Left lung (tissue), 4 donors: ENCODE measurements at regions not wholly inside any gene's neighbourhood (a gene's known extent, or its start where the extent isn't known, plus 50 kb on each side); places are given as distances from the start of the nearest gene placed in this dataset.
A peak's percentile ranks its signal among the peaks of the same experiment; 100 is the strongest.

Experiments
- ATAC-seq: fragments of 200-7000 bp; cut with Tn5 transposase; one replicate; pipeline ENCODE4 v1.9.1; 2020; ENCODE audit warnings: moderate library complexity
- DNase-seq, 4 donors: peaks; one replicate each; pipeline ENCODE4 v3.0.0-alpha.2; 2013 to 2020
- H3K27ac ChIP-seq, 2 donors: fragments of 200-600 bp; sonication (generic) in 1 of 2; one replicate each; pipeline versions ENCODE4 v1.5.0 to v1.8.0; 2020 to 2021
- H3K27me3 ChIP-seq, 2 donors: fragments of 200-600 bp; sonication (generic) in 1 of 2; one replicate each; pipeline versions ENCODE4 v1.5.0 to v1.8.0; 2020 to 2021
- H3K36me3 ChIP-seq, 2 donors: fragments of 200-600 bp; sonication (generic) in 1 of 2; one replicate each; pipeline versions ENCODE4 v1.5.0 to v1.8.0; 2020 to 2021
- H3K4me1 ChIP-seq, 2 donors: fragments of 200-600 bp; one replicate each; pipeline ENCODE4 v1.8.0; 2021
- H3K4me3 ChIP-seq, 2 donors: fragments of 200-600 bp; sonication (generic) in 1 of 2; one replicate each; pipeline versions ENCODE4 v1.5.0 to v1.8.0; 2020 to 2021; ENCODE audit warnings: mild to moderate bottlenecking in 1 of 2
- H3K9me3 ChIP-seq, 2 donors: fragments of 200-600 bp; sonication (generic) in 1 of 2; one replicate each; pipeline versions ENCODE4 v1.5.0 to v1.8.0; 2020 to 2021
- CTCF ChIP-seq, 2 donors: fragments of 200-600 bp; sonication (generic) in 1 of 2; IDR thresholded peaks; one replicate each; pipeline versions ENCODE4 v1.5.0 to v1.8.0; 2021; ENCODE audit warnings: antibody characterized with exemption in 2 of 2
- intact Hi-C, 2 donors: fragments of 100-400 bp; cut with DNase I; formaldehyde crosslinking; loops; one replicate each; pipeline versions ENCODE4 v1.11.2 to v1.14.2; 2022
- donor health status: DM: no; HTN: yes; CAD: no.
- donor health status: DM: no; HTN: no; CAD: no.

DNA sequence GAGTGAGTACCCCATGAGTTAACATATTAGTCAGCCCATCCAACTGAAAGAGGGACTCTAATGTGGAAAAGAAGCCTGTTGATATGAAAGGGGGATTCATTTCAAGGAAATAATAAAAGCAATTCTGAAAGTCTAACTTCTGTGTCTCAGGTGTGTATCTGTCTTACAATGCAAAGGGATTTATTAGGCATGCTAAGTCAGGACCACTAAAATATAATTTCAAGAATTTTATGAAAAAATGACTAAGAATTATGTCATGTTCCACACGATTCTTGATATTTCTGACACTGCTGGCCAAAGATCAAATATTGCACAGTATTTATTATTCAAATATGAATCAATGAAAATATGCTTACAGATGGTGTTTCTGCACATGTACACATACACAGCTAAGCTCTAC lies 130.8 kb downstream of the KLF12 start:
- ATAC-seq (no peak), DNase-seq (no peak)
- H3K36me3 ChIP-seq, result no peaks in the 10 kb centered on the region
- no peaks in the 10 kb centered on the region for H3K9me3 ChIP-seq
- H3K27me3 ChIP-seq, result no peaks in the 10 kb centered on the region
- intact Hi-C loops, result no loop called here
- no peak for TF ChIP-seq CTCF (IDR thresholded peaks at IDR 0.05)
- no peak overlapping the region for H3K27ac ChIP-seq
- no peaks in the 10 kb centered on the region for H3K4me1 ChIP-seq
- no peak overlapping the region for H3K4me3 ChIP-seq

GRCh38 chr13:74000876-74001275 lies 133.3 kb downstream of the KLF12 start:
- Histone ChIP-seq H3K36me3 (no peaks in the 10 kb centered on the region), H3K9me3 (no peaks in the 10 kb centered on the region), H3K27me3 (no peaks in the 10 kb centered on the region), H3K4me3 (no peak overlapping the region), H3K4me1 (no peaks in the 10 kb centered on the region), H3K27ac (no peak overlapping the region)
- intact Hi-C loops, result no loop called here
- DNase-seq (no peak), ATAC-seq (no peak)
- no peak for TF ChIP-seq CTCF (IDR thresholded peaks at IDR 0.05)

- TF ChIP-seq CTCF (IDR thresholded peaks at IDR 0.05), result no peak
- ATAC-seq (no peak), DNase-seq (no peak)
- no peaks in the 10 kb centered on the region for H3K4me1 ChIP-seq
- no peaks in the 10 kb centered on the region for H3K27me3 ChIP-seq
- no peak overlapping the region for H3K4me3 ChIP-seq
- intact Hi-C loops, result no loop called here
- H3K27ac ChIP-seq, result no peak overlapping the region
- H3K36me3 ChIP-seq, result no peaks in the 10 kb centered on the region
- no peaks in the 10 kb centered on the region for H3K9me3 ChIP-seq
These were observed 135.6 kb downstream of the KLF12 start for GRCh38 chr13:73998631-73999030.

DNA sequence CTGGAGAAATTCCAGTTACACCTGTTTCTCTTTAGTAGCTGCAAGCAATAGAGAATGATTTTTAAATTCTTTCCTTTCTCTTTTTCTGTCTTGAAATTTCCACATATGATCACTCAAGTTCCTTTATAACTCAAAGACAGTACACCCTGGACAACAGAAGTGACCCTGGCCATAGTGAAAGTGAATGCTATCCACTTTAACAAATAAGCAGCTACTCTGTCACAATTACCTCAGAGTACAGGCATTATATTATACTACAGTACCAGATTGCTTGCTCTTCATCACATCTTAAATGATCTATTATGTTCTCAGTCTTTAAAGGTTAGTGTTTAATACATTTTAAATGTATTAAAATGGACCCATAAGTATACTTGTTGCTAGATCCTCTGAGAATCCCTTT lies 136.2 kb downstream of the KLF12 start:
- DNase-seq (no peak), ATAC-seq (peak; percentile 52)
- Histone ChIP-seq H3K9me3 (no peaks in the 10 kb centered on the region), H3K36me3 (no peaks in the 10 kb centered on the region), H3K4me1 (no peaks in the 10 kb centered on the region), H3K27me3 (no peaks in the 10 kb centered on the region), H3K27ac (no peak overlapping the region), H3K4me3 (no peak overlapping the region)
- intact Hi-C loops, result no loop called here
- no peak for TF ChIP-seq CTCF (IDR thresholded peaks at IDR 0.05)

GRCh38 chr13:73996569-73996968 lies 137.6 kb downstream of the KLF12 start:
- no peaks in the 10 kb centered on the region for H3K4me1 ChIP-seq
- TF ChIP-seq CTCF (IDR thresholded peaks at IDR 0.05), result no peak
- intact Hi-C loops, result no loop called here
- ATAC-seq (no peak), DNase-seq (no peak)
- no peaks in the 10 kb centered on the region for H3K9me3 ChIP-seq
- H3K4me3 ChIP-seq, result no peak overlapping the region
- H3K36me3 ChIP-seq, result no peaks in the 10 kb centered on the region
- H3K27me3 ChIP-seq, result no peaks in the 10 kb centered on the region
- no peak overlapping the region for H3K27ac ChIP-seq
